Activated T-cell treated with anti-CD3 and anti-CD28 coated beads, Interleukin-2, amount 50 U/mL, for 48 hours (primary cell): ENCODE measurements at regions not wholly inside any gene's neighbourhood (a gene's known extent, or its start where the extent isn't known, plus 50 kb on each side); places are given as distances from the start of the nearest gene placed in this dataset.

Source experiments
- DNase-seq, 2 experiments: peaks; one replicate each; pipeline ENCODE4 v3.0.0-alpha.2; 2020

GRCh38 chr22:44549701-44550100 lies 51.7 kb upstream of the RTL6 start:
- DNase-seq = no peak

GRCh38 chr22:44548981-44549380 lies 50.9 kb upstream of the RTL6 start:
- no peak for DNase-seq
